GM21360 (cell line): ENCODE measurements at regions not wholly inside any gene's neighbourhood (a gene's known extent, or its start where the extent isn't known, plus 50 kb on each side); places are given as distances from the start of the nearest gene placed in this dataset.
"Not testable (repeated sequence)": the region's sequence is repeated elsewhere in the genome, so short reads cannot be mapped to it uniquely, and the experiment has no call there.

ENCODE experiments used
- ATAC-seq: cut with Tn5 transposase; IDR thresholded peaks from one replicate; pipeline ENCODE4 v1.9.1; 2021; ENCODE audit warnings: mild to moderate bottlenecking, moderate library complexity; ENCODE audit not compliant: unreplicated experiment

- no peak for ATAC-seq
Measured at GRCh38 chr7:115654384-115655214, 376.0 kb downstream of the TFEC start.

- ATAC-seq = no peak
Measured at GRCh38 chr7:115649429-115649828, 381.1 kb downstream of the TFEC start.

- no peak for ATAC-seq
Measured at GRCh38 chr7:115647712-115648111, 382.9 kb downstream of the TFEC start.

- no peak for ATAC-seq
Measured at GRCh38 chr7:115642194-115642593, 388.4 kb downstream of the TFEC start.

GRCh38 chr7:115638853-115639252 lies 391.7 kb downstream of the TFEC start:
- no peak for ATAC-seq

- no peak for ATAC-seq
Measured at GRCh38 chr7:115637128-115637527, 393.4 kb downstream of the TFEC start.

- ATAC-seq = no peak
Measured at GRCh38 chr7:115635876-115636275, 394.7 kb downstream of the TFEC start.

GRCh38 chr7:115635376-115635775 lies 395.2 kb downstream of the TFEC start:
- no peak for ATAC-seq

- no peak for ATAC-seq
Measured at GRCh38 chr7:115634633-115635032, 395.9 kb downstream of the TFEC start.

- ATAC-seq = no peak
Measured at GRCh38 chr7:115632636-115633035, 397.9 kb downstream of the TFEC start.

- no peak for ATAC-seq
Measured at GRCh38 chr7:115631782-115632181, 398.8 kb downstream of the TFEC start.

GRCh38 chr7:115630049-115630448 lies 400.5 kb downstream of the TFEC start:
- ATAC-seq = no peak

GRCh38 chr7:115618676-115619075 lies 411.9 kb downstream of the TFEC start:
- ATAC-seq = no peak

- ATAC-seq = no peak
Measured at GRCh38 chr7:115613836-115614235, 416.7 kb downstream of the TFEC start.

- no peak for ATAC-seq
Measured at GRCh38 chr7:115603416-115603815, 427.1 kb downstream of the TFEC start.

- ATAC-seq = no peak
Measured at GRCh38 chr7:115600207-115600606, 430.4 kb downstream of the TFEC start.

GRCh38 chr7:115599184-115599583 lies 431.4 kb downstream of the TFEC start:
- ATAC-seq = not testable (repeated sequence)

GRCh38 chr7:115597220-115597619 lies 433.3 kb downstream of the TFEC start:
- ATAC-seq = not testable (repeated sequence)

- no peak for ATAC-seq
Measured at GRCh38 chr7:115593111-115593510, 437.5 kb downstream of the TFEC start.

GRCh38 chr7:115585015-115585718 lies 445.4 kb downstream of the TFEC start:
- ATAC-seq = no peak

GRCh38 chr7:115582956-115583355 lies 447.6 kb downstream of the TFEC start:
- ATAC-seq = no peak

- no peak for ATAC-seq
Measured at GRCh38 chr7:115578576-115578975, 452.0 kb downstream of the TFEC start.
